ENCODE measurements at regions not wholly inside any gene's neighbourhood (a gene's known extent, or its start where the extent isn't known, plus 50 kb on each side); places are given as distances from the start of the nearest gene placed in this dataset.

DNA sequence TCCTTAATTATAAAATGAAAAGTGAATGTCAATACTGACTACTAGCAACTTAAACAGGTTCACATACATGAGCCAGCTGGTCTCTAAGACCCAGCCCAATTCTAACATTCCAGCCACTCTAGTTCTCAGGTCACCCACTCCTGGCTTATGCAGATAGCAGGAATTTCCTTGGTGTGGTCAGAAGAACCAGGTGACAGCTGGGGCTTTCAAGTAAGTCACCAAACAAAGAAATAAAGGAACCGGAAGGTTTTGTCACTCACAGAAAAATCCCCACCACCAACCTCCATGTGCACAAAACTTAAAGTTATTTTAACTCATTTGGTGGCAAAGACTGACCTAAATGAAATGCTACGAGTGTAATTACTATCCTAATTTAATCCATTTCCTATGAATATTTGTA is 129.6 kb upstream of the CDKN3 start:
- ATAC-seq (replicated peaks; ENCODE audit: extremely low read depth, poor library complexity, severe bottlenecking) (no peak), DNase-seq (ENCODE audit: low spot score in 2 of 2) (no peak)
- no peak overlapping the region for H3K4me3 Mint-ChIP-seq
- H3K27ac Mint-ChIP-seq (ENCODE audit: low read depth) = no peak overlapping the region
- no peaks in the 10 kb centered on the region for H3K9me3 Mint-ChIP-seq
- H3K27me3 Mint-ChIP-seq = peaks cover 40% of the 10 kb centered on the region
- H3K36me3 Mint-ChIP-seq (ENCODE audit: insufficient read depth) = no peaks in the 10 kb centered on the region
- no peaks in the 10 kb centered on the region for H3K4me1 Mint-ChIP-seq

DNA sequence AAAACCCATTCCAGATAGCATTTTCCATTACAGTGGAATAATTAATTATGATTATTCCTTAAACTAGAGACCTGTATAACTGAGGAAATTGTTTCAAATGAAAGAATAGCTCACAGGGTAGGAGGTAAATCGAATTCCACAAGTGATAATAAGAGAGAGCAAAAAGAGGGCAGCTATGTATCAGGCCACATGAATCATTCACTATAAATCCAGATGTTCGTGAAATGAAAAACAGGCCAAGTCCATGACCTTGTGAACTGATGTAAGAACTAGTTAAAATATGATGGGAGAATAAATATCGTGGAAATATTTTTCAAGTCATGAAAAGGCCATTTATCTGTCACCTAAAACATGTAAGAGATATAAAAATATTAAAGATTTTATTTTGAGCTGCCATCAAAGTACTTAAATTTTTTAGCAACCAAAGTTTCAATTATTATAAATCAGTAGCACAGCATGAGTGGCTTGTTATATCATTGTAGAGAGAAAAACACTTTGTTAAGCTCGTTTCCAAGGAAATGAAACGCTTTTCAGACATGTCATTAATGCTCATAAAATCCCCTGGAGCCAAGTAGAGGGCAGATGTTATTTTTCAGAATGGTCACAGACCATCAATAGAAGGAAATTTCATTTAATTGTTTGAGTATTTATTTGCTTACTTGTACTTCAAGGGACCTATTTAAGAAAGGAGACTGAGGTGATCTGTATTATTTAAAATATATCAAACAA is 120.6 kb upstream of the CDKN3 start:
- Mint-ChIP-seq H3K4me1 (peaks cover 7% of the 10 kb centered on the region), H3K36me3 (ENCODE audit: insufficient read depth) (no peaks in the 10 kb centered on the region), H3K27me3 (peaks cover 19% of the 10 kb centered on the region), H3K9me3 (no peaks in the 10 kb centered on the region), H3K4me3 (no peak overlapping the region), H3K27ac (ENCODE audit: low read depth) (no peak overlapping the region)
- no peak for ATAC-seq (replicated peaks; ENCODE audit: extremely low read depth, poor library complexity, severe bottlenecking)
- DNase-seq (ENCODE audit: low spot score in 2 of 2) = no peak

DNA sequence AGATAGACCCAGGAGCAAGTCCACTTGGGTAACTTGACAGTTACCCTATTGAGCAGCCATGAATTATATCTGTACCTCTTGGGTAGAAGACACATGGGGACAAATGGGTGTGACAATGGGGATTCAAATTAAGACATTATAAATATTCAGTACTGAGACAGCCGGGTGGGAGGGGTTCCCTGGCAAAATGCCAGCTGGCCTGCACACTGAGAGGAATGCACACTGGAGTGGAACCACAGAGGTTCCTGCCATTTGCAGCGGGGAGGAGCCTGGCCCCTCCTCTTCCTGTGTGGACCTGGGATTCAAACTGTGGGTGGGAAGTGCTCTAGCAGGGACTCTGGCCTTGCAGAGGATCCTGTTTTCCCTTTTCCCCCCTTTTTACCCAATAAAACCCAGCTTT is 118.7 kb upstream of the CDKN3 start:
- Mint-ChIP-seq H3K27me3 (peaks cover 19% of the 10 kb centered on the region), H3K4me3 (no peak overlapping the region), H3K27ac (ENCODE audit: low read depth) (no peak overlapping the region), H3K9me3 (no peaks in the 10 kb centered on the region), H3K36me3 (ENCODE audit: insufficient read depth) (no peaks in the 10 kb centered on the region), H3K4me1 (peaks cover 7% of the 10 kb centered on the region)
- DNase-seq (ENCODE audit: low spot score in 2 of 2) (no peak), ATAC-seq (replicated peaks; ENCODE audit: extremely low read depth, poor library complexity, severe bottlenecking) (no peak)

DNA sequence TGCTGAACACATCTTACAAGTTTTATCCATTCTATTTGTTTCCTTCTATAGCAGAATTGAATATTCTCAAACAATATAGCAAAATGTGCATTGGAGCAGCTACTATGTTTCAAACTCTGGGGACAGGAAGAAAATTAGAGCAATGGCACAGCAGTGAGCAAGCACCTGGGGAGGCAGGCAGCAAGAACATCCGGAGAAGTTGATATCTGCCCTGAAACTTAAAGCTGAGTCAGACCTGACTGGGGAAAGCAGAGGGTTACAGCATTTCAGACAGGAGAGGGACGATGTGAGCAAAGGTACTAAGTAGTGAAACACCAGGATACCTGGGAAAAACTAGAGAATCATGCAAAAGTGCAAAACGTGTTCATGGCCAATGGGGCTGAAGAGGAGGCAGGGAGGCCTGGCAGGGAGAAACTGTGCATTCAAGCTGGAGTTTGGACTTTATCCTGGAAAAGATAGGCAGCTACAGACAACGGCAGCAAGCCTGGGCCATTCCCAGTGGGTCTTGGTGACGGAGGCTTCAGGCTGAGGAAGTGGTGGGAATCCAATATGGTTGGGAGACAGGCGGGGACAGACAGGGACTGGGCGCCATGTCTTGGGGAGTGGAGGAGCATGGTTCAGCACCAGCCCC is 118.0 kb upstream of the CDKN3 start:
- ATAC-seq (replicated peaks; ENCODE audit: extremely low read depth, poor library complexity, severe bottlenecking) = no peak
- Mint-ChIP-seq H3K4me3 (no peak overlapping the region), H3K36me3 (ENCODE audit: insufficient read depth) (no peaks in the 10 kb centered on the region), H3K27ac (ENCODE audit: low read depth) (no peak overlapping the region), H3K27me3 (peaks cover 19% of the 10 kb centered on the region), H3K4me1 (peaks cover 7% of the 10 kb centered on the region), H3K9me3 (no peaks in the 10 kb centered on the region)
- no peak for DNase-seq (ENCODE audit: low spot score in 2 of 2)

GRCh38 chr14:54282849-54283248 is 114.0 kb upstream of the CDKN3 start:
- Mint-ChIP-seq H3K9me3 (no peaks in the 10 kb centered on the region), H3K4me3 (no peak overlapping the region), H3K27ac (ENCODE audit: low read depth) (no peak overlapping the region), H3K27me3 (peaks cover 30% of the 10 kb centered on the region), H3K36me3 (ENCODE audit: insufficient read depth) (no peaks in the 10 kb centered on the region), H3K4me1 (peaks cover 7% of the 10 kb centered on the region)
- ATAC-seq (replicated peaks; ENCODE audit: extremely low read depth, poor library complexity, severe bottlenecking) (no peak), DNase-seq (ENCODE audit: low spot score in 2 of 2) (no peak)

DNA sequence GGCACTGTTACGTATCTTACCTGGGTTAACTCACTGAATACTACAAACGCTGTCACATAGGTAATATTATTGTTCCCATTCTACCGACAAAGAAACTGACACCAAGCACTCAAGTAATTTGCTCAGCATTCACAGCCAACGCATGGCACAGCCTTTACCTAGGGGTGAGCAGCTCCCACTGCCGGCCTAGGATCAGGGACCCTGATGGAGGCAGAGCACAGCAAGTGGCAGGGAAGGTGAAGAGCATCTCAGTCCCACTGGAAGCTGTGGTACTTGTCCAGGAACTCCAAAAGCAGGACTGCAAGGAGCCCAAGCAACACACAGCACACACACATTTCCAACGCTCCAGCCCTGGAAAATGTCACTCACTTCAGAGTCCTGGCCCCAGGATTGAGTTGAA is 111.8 kb upstream of the CDKN3 start:
- Mint-ChIP-seq H3K4me1 (no peaks in the 10 kb centered on the region), H3K9me3 (no peaks in the 10 kb centered on the region), H3K27ac (ENCODE audit: low read depth) (no peak overlapping the region), H3K36me3 (ENCODE audit: insufficient read depth) (no peaks in the 10 kb centered on the region), H3K27me3 (peaks cover 18% of the 10 kb centered on the region), H3K4me3 (no peak overlapping the region)
- ATAC-seq (replicated peaks; ENCODE audit: extremely low read depth, poor library complexity, severe bottlenecking) = no peak
- no peak for DNase-seq (ENCODE audit: low spot score in 2 of 2)

DNA sequence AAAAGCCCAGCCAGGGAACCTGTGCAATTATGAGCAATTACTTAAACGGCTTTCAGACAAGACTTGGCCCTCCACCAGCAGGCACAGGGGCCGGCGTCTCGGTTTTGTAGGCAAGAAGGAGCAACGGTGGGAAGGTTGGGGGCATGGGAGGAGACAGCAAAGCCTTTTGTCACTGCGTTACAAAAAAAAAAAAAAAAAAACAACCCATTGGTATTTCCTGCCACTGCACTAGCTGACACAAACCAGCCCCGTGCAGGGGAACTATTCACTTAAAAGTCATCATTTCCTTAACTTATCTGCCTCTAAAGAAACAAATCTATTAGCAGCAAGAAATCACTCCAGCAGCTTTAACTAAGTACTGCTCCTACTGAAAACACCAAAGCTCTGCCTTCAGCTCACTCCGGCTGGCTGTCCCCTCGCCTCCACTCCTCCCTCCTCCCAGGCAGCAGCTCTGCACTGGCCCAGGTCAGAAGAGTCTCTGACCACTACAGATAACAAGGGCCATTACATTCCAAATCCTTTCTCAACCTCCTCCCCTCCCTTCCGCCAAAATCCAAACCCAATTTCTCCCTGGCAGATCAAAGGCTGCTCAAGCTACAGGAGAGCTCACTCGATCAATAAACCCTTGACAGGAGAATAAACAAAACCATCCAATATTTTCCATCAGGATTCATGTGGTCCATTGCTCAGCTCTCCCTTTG is 105.2 kb upstream of the CDKN3 start:
- Mint-ChIP-seq H3K4me3 (no peak overlapping the region), H3K9me3 (no peaks in the 10 kb centered on the region), H3K27ac (ENCODE audit: low read depth) (no peak overlapping the region), H3K4me1 (no peaks in the 10 kb centered on the region), H3K27me3 (peaks cover 42% of the 10 kb centered on the region), H3K36me3 (ENCODE audit: insufficient read depth) (no peaks in the 10 kb centered on the region)
- DNase-seq (ENCODE audit: low spot score in 2 of 2) = no peak
- no peak for ATAC-seq (replicated peaks; ENCODE audit: extremely low read depth, poor library complexity, severe bottlenecking)

GRCh38 chr14:54294802-54295201 is 102.0 kb upstream of the CDKN3 start:
- Mint-ChIP-seq H3K4me1 (no peaks in the 10 kb centered on the region), H3K27ac (ENCODE audit: low read depth) (no peak overlapping the region), H3K4me3 (no peak overlapping the region), H3K9me3 (no peaks in the 10 kb centered on the region), H3K27me3 (peaks cover 54% of the 10 kb centered on the region), H3K36me3 (ENCODE audit: insufficient read depth) (no peaks in the 10 kb centered on the region)
- ATAC-seq (replicated peaks; ENCODE audit: extremely low read depth, poor library complexity, severe bottlenecking) (no peak), DNase-seq (ENCODE audit: low spot score in 2 of 2) (no peak)

DNA sequence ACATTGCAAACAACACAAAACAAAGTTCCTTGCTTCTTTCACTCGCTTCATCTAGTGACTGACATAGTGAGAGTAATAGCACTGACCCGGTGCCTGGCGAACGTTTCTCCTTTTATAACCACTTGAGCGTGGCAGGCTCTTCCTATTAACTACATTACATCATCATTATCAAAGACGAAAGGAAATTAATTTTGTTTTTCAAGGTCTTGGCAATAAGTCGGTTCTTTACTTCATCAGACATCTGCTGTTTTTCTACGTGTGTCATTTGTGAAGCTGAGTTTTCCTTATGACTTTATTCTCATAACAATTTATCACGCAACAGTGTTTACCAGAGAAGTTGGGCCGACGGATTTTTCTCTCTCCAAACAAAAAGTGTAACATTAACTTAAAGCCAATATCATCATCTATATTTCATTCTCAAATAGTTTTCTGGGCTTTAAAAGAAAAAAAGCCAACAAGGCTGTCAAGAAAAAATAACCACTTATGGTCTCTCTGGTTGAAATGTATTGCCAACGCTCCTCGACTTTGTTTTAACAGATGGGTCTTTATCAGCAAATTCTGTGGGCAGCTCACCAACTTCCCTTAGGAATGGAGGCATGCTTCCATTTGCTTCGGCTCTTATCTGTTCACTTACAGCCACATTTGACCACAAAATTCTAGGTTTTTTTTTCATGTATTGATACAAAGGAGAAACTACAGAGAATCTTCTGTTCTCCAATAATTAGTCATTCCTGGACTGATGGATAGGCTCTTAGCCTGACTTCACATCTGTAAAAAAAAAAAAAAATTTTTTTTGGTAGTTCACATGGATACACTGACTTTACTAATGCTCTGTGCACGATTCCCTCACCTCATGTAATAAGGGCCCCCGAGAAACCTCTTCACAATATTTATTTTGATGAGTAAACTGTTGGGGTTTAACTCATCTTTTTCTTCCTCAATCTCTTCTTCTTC is 97.1 kb upstream of the CDKN3 start:
- Mint-ChIP-seq H3K36me3 (ENCODE audit: insufficient read depth) (no peaks in the 10 kb centered on the region), H3K4me3 (no peak overlapping the region), H3K27me3 (peaks cover 56% of the 10 kb centered on the region), H3K4me1 (no peaks in the 10 kb centered on the region), H3K27ac (ENCODE audit: low read depth) (no peak overlapping the region), H3K9me3 (peaks cover 5% of the 10 kb centered on the region)
- DNase-seq (ENCODE audit: low spot score in 2 of 2) (no peak), ATAC-seq (replicated peaks; ENCODE audit: extremely low read depth, poor library complexity, severe bottlenecking) (no peak)

GRCh38 chr14:54300881-54301280 is 95.9 kb upstream of the CDKN3 start:
- DNase-seq (ENCODE audit: low spot score in 2 of 2) (no peak), ATAC-seq (replicated peaks; ENCODE audit: extremely low read depth, poor library complexity, severe bottlenecking) (no peak)
- H3K36me3 Mint-ChIP-seq (ENCODE audit: insufficient read depth) = no peaks in the 10 kb centered on the region
- H3K9me3 Mint-ChIP-seq = peaks cover 5% of the 10 kb centered on the region
- no peaks in the 10 kb centered on the region for H3K4me1 Mint-ChIP-seq
- no peak overlapping the region for H3K4me3 Mint-ChIP-seq
- H3K27ac Mint-ChIP-seq (ENCODE audit: low read depth) = no peak overlapping the region
- H3K27me3 Mint-ChIP-seq = peaks cover 66% of the 10 kb centered on the region

GRCh38 chr14:54301359-54301758 is 95.4 kb upstream of the CDKN3 start:
- Mint-ChIP-seq H3K4me3 (no peak overlapping the region), H3K27ac (ENCODE audit: low read depth) (no peak overlapping the region), H3K27me3 (peaks cover 66% of the 10 kb centered on the region), H3K36me3 (ENCODE audit: insufficient read depth) (no peaks in the 10 kb centered on the region), H3K4me1 (no peaks in the 10 kb centered on the region), H3K9me3 (peaks cover 5% of the 10 kb centered on the region)
- ATAC-seq (replicated peaks; ENCODE audit: extremely low read depth, poor library complexity, severe bottlenecking) (no peak), DNase-seq (ENCODE audit: low spot score in 2 of 2) (no peak)

DNA sequence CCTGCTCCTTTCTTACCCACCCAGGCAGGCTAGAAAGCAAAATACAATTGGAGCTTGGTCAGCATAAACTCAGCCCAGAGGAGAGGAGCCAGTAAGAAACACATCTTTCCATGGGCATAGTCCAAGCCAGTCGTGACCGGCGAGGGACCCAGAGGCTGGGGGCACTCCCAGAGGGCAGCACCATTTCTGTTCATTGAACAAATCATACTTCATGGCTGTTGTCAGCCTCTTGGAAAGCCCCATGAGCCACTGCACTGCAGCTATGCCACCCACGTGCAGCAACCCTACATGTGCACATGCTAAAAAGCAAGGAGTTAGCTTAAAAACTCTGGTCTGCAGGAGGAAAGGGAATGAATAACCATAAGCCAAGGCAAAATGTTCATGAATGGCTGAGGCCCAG is 90.0 kb upstream of the CDKN3 start:
- Mint-ChIP-seq H3K27ac (ENCODE audit: low read depth) (no peak overlapping the region), H3K4me1 (no peaks in the 10 kb centered on the region), H3K27me3 (peaks cover 51% of the 10 kb centered on the region), H3K4me3 (no peak overlapping the region), H3K9me3 (peaks cover 3% of the 10 kb centered on the region), H3K36me3 (ENCODE audit: insufficient read depth) (no peaks in the 10 kb centered on the region)
- ATAC-seq (replicated peaks; ENCODE audit: extremely low read depth, poor library complexity, severe bottlenecking) (no peak), DNase-seq (ENCODE audit: low spot score in 2 of 2) (no peak)

All from central memory CD8-positive, alpha-beta T cell (primary cell).